NCI-H1694 treated with DMSO at 0.1 percent for 48 hours (cell line): ENCODE measurements at regions not wholly inside any gene's neighbourhood (a gene's known extent, or its start where the extent isn't known, plus 50 kb on each side); places are given as distances from the start of the nearest gene placed in this dataset.
"Not testable (repeated sequence)": the region's sequence is repeated elsewhere in the genome, so short reads cannot be mapped to it uniquely, and the experiment has no call there.

Experiments
- DNase-seq: peaks from one replicate; lab custom pipeline; 2025; lab: John Stamatoyannopoulos, UW

GRCh38 chr14:37842106-37842505, 246.7 kb downstream of the TTC6 start:
- DNase-seq = no peak

GRCh38 chr14:37843954-37844607, 248.7 kb downstream of the TTC6 start:
- no peak for DNase-seq

GRCh38 chr14:37844614-37845013, 249.2 kb downstream of the TTC6 start:
- DNase-seq = no peak

- DNase-seq = no peak
These were observed 253.7 kb downstream of the TTC6 start for GRCh38 chr14:37848985-37849621.

GRCh38 chr14:37851054-37851453, 255.6 kb downstream of the TTC6 start:
- no peak for DNase-seq

GRCh38 chr14:37855871-37856270, 260.4 kb downstream of the TTC6 start:
- DNase-seq = no peak

GRCh38 chr14:37857774-37858266, 262.4 kb downstream of the TTC6 start:
- DNase-seq = no peak

GRCh38 chr14:37858733-37859132, 263.3 kb downstream of the TTC6 start:
- no peak for DNase-seq

- DNase-seq = no peak
These were observed 263.7 kb downstream of the TTC6 start for GRCh38 chr14:37859177-37859576.

- DNase-seq = no peak
These were observed 266.8 kb downstream of the TTC6 start for GRCh38 chr14:37862263-37862662.

GRCh38 chr14:37864128-37864527, 268.7 kb downstream of the TTC6 start:
- DNase-seq = no peak

GRCh38 chr14:37864861-37865718, 269.7 kb downstream of the TTC6 start:
- DNase-seq = no peak

GRCh38 chr14:37865719-37866549, 270.5 kb downstream of the TTC6 start:
- DNase-seq = no peak

GRCh38 chr14:37869633-37870032, 274.2 kb downstream of the TTC6 start:
- no peak for DNase-seq

GRCh38 chr14:37870170-37870569, 274.7 kb downstream of the TTC6 start:
- no peak for DNase-seq

- no peak for DNase-seq
These were observed 275.4 kb downstream of the TTC6 start for GRCh38 chr14:37870632-37871346.

GRCh38 chr14:37874065-37874428, 278.6 kb downstream of the TTC6 start:
- DNase-seq = not testable (repeated sequence)

- peak; percentile 76 for DNase-seq
These were observed 279.1 kb downstream of the TTC6 start for GRCh38 chr14:37874429-37875109.

GRCh38 chr14:37888234-37888633, 292.8 kb downstream of the TTC6 start:
- DNase-seq = no peak

GRCh38 chr14:37889087-37889486, 293.7 kb downstream of the TTC6 start:
- peak; percentile 20 for DNase-seq

- no peak for DNase-seq
These were observed 294.7 kb downstream of the TTC6 start for GRCh38 chr14:37890095-37890494.
